Ovary (tissue), 7 donors: ENCODE measurements at regions not wholly inside any gene's neighbourhood (a gene's known extent, or its start where the extent isn't known, plus 50 kb on each side); places are given as distances from the start of the nearest gene placed in this dataset.

Experiments used
- DNase-seq, 5 donors: peaks; one replicate each; pipeline ENCODE4 v3.0.0-alpha.2; 2019 to 2020
- H3K27ac ChIP-seq, 2 donors: fragments of 200-600 bp; one replicate each; pipeline versions ENCODE4 v1.5.1 to v1.8.0; 2019 to 2022
- H3K27me3 ChIP-seq: fragments of 200-600 bp; one replicate; pipeline ENCODE4 v1.8.0; 2022
- H3K36me3 ChIP-seq: fragments of 200-600 bp; sonication (generic); one replicate; pipeline ENCODE4 v1.5.1; 2019
- H3K4me1 ChIP-seq: one replicate; pipeline ENCODE4 v1.8.1; 2013; ENCODE audit warnings: mild to moderate bottlenecking, moderate library complexity; ENCODE audit not compliant: insufficient read depth
- H3K4me3 ChIP-seq: fragments of 200-600 bp; sonication (generic); one replicate; pipeline ENCODE4 v1.5.1; 2017
- H3K9me3 ChIP-seq, 2 donors: fragments of 200-600 bp in 1 of 2; sonication (generic) in 1 of 2; one replicate each; pipeline versions ENCODE4 v1.5.1 to v1.8.1; 2013 to 2019; ENCODE audit warnings: mild to moderate bottlenecking in 1 of 2, moderate library complexity in 1 of 2
- EP300 ChIP-seq: sonication (generic); formaldehyde crosslinking; IDR thresholded peaks from one replicate; pipeline ENCODE4 v1.6.1; 2017; ENCODE audit warnings: antibody characterized with exemption
- POLR2A ChIP-seq: fragments of 450-650 bp; IDR thresholded peaks from one replicate; pipeline ENCODE4 v1.6.1; 2017; ENCODE audit warnings: antibody characterized with exemption, mild to moderate bottlenecking, moderate library complexity
- WGBS, 3 donors: extraction: QIAGEN DNeasy Blood & Tissue Kit in 1 of 3; methylation state at CpG; one replicate each; pipeline versions ENCODE4 v1.1.5 to v1.1.7; 2013 to 2017; 5-methylcytosine and 5-hydroxymethylcytosine counted together
- intact Hi-C, 4 donors: fragments of 100-400 bp; cut with DNase I; formaldehyde crosslinking; loops; one replicate each; pipeline versions ENCODE4 v1.11.0 to v1.15.1; 2022 to 2023
- TF ChIP-seq, protein P1 (sequence below), 3 donors: fragments of 450-650 bp in 2 of 3; fragments of 200-600 bp in 1 of 3; IDR thresholded peaks; one replicate each; pipeline versions ENCODE4 v1.5.1 to v1.8.0; 2016 to 2022; ENCODE audit warnings: antibody characterized with exemption in 3 of 3, mild to moderate bottlenecking in 1 of 3
- donor health status: DM: no; HTN: no; CAD: no; lungs with moderate emphysema.
- donor health status: DM: no; HTN: no; CAD: no.
- donor health status: Bipolar disorder and iron deficiency.
- donor health status: DM: no; HTN: no; CAD: no.
- donor health status: DM: yes; HTN: yes; CAD: no.

GRCh38 chr14:54108481-54109471, 152.2 kb upstream of the BMP4 start:
- no peaks in the 10 kb centered on the region for H3K36me3 ChIP-seq
- 11 to 29% (median 14%) methylated on average over 3 of the region's 3 CpGs for WGBS, 3 donors
- peaks cover 5% of the 10 kb centered on the region for H3K4me1 ChIP-seq
- no peak overlapping the region for H3K27ac ChIP-seq
- intact Hi-C loops, result no loop called here
- no peaks in the 10 kb centered on the region for H3K27me3 ChIP-seq
- DNase-seq, result no peak
- TF ChIP-seq POLR2A (no peak), EP300 (no peak)
- TF ChIP-seq, protein P1, sequence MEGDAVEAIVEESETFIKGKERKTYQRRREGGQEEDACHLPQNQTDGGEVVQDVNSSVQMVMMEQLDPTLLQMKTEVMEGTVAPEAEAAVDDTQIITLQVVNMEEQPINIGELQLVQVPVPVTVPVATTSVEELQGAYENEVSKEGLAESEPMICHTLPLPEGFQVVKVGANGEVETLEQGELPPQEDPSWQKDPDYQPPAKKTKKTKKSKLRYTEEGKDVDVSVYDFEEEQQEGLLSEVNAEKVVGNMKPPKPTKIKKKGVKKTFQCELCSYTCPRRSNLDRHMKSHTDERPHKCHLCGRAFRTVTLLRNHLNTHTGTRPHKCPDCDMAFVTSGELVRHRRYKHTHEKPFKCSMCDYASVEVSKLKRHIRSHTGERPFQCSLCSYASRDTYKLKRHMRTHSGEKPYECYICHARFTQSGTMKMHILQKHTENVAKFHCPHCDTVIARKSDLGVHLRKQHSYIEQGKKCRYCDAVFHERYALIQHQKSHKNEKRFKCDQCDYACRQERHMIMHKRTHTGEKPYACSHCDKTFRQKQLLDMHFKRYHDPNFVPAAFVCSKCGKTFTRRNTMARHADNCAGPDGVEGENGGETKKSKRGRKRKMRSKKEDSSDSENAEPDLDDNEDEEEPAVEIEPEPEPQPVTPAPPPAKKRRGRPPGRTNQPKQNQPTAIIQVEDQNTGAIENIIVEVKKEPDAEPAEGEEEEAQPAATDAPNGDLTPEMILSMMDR (IDR thresholded peaks at IDR 0.05), result no peak
- no peak overlapping the region for H3K4me3 ChIP-seq
- H3K9me3 ChIP-seq, result no peaks in the 10 kb centered on the region

GRCh38 chr14:54109521-54110120, 153.0 kb upstream of the BMP4 start:
- Histone ChIP-seq H3K27ac (no peak overlapping the region), H3K4me3 (no peak overlapping the region), H3K27me3 (no peaks in the 10 kb centered on the region), H3K36me3 (no peaks in the 10 kb centered on the region), H3K4me1 (peaks cover 5% of the 10 kb centered on the region), H3K9me3 (no peaks in the 10 kb centered on the region)
- no peak for DNase-seq
- intact Hi-C loops, result no loop called here
- TF ChIP-seq EP300, result no peak
- TF ChIP-seq, protein P1 (IDR thresholded peaks at IDR 0.05), result no peak
- TF ChIP-seq POLR2A, result no peak
- 59 to 76% (median 76%) methylated on average over 2 of the region's 2 CpGs for WGBS, 3 donors

DNA sequence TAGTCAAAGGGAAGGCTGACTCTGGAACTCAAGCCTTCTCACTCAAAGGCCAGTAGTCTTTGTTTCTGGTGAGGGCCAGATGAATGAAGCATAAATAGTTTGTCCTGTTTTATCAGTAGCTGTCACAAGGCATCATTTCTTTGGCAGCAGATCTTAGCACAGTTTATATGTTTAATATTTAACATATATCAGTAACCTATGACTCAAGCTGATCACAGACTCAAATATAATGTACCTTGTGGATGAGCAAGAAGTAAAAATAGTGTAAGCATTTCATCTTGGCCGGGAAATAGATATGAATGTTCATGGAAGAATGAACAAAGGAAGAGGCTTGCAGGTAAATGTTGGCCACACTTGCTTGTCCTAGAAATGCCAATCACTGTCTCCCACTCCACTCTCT, 158.3 kb upstream of the BMP4 start:
- H3K4me1 ChIP-seq, result peaks cover 6% of the 10 kb centered on the region
- 89 to 97% (median 89%) methylated on average over 1 of the region's 1 CpG for WGBS, 3 donors
- H3K27ac ChIP-seq, result no peak overlapping the region
- no peak overlapping the region for H3K4me3 ChIP-seq
- H3K36me3 ChIP-seq, result no peaks in the 10 kb centered on the region
- no peak for DNase-seq
- TF ChIP-seq EP300 (no peak), POLR2A (no peak)
- TF ChIP-seq, protein P1 (IDR thresholded peaks at IDR 0.05), result no peak
- H3K9me3 ChIP-seq, result no peaks in the 10 kb centered on the region
- no peaks in the 10 kb centered on the region for H3K27me3 ChIP-seq
- intact Hi-C loops, result no loop called here

DNA sequence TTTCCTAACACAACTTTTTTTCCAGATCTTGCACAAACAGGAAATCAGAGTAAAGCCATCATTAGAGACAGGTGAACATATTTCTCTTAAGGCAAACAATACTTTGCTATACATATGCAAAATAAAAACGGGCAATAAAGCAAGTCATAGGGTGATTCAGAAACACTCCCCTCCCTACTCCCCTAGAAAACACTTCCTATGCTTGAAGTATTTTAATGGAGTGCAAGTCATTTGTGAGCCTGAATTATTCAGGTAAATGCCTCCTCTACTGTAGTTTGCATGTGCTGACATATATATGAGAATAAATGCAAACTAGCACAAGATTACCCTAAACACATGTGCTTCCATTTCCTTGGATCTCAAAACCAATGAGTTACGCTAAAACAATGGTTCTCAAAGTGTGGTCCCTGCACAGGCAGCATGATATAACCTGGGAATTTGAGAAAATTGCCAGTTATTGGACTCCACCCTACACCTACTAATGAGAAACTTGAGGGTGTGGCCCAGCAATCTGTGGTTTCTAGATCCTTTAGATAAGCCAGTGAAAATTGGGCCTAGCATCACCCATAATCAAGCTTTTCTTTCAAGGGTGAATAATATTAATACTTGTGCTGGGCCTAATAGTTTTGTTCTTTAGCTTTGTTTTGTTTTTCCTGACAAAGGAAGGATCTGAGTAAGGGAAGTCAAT, 159.7 kb upstream of the BMP4 start:
- Histone ChIP-seq H3K4me3 (no peak overlapping the region), H3K27me3 (no peaks in the 10 kb centered on the region), H3K4me1 (peaks cover 6% of the 10 kb centered on the region), H3K27ac (no peak overlapping the region), H3K36me3 (no peaks in the 10 kb centered on the region), H3K9me3 (no peaks in the 10 kb centered on the region)
- no peak for TF ChIP-seq EP300
- no peak for TF ChIP-seq POLR2A
- TF ChIP-seq, protein P1 (IDR thresholded peaks at IDR 0.05), result no peak
- WGBS, 3 donors, result 84 to 90% (median 85%) methylated on average over 2 of the region's 2 CpGs
- DNase-seq, result no peak
- intact Hi-C loops, result no loop called here
